SK-N-SH (cell line): ENCODE measurements at regions not wholly inside any gene's neighbourhood (a gene's known extent, or its start where the extent isn't known, plus 50 kb on each side); places are given as distances from the start of the nearest gene placed in this dataset.

Experiments used
- CTCF ChIA-PET: fragments of 300-600, 350-600 bp; formaldehyde crosslinking; extraction: SDS; loops from one replicate; lab custom pipeline; 2021; lab: Yijun Ruan, JAX
- POLR2A ChIA-PET: fragments of 350-600 bp; sonication (Branson Sonifier 250); formaldehyde crosslinking; extraction: SDS; loops from one replicate; lab custom pipeline; 2020; ENCODE audit warnings: antibody characterized with exemption, inconsistent platforms; lab: Yijun Ruan, JAX
- DNase-seq: peaks from one replicate; pipeline ENCODE4 v3.0.0; 2012
- H2AFZ ChIP-seq: fragments of 200-600 bp; sonication (generic); 2 replicates; pipeline ENCODE4 v1.8.1; 2016; ENCODE audit warnings: antibody characterized with exemption, mild to moderate bottlenecking, low read depth
- H3F3A ChIP-seq: fragments of 200-600 bp; sonication (generic); replicated peaks from 2 replicates; pipeline ENCODE3; 2016; ENCODE audit warnings: antibody characterized with exemption, mild to moderate bottlenecking; ENCODE audit not compliant: insufficient read depth
- H3K27ac ChIP-seq, 2 experiments: fragments of 200-500 bp in 1 of 2; fragments of 200-600 bp in 1 of 2; sonication (Bioruptor generic) in 1 of 2; sonication (generic), shearing (Covaris generic) in 1 of 2; 2 replicates each; pipeline versions ENCODE4 v1.5.1 to v1.6.1; 2014 to 2016; ENCODE audit warnings: low read depth in 2 of 2, inconsistent platforms in 1 of 2, low read length in 1 of 2, mild to moderate bottlenecking in 1 of 2, mixed read lengths in 1 of 2
- H3K27me3 ChIP-seq: fragments of 200-600 bp; sonication (generic), shearing (Covaris generic); 2 replicates; pipeline ENCODE4 v1.6.1; 2016; ENCODE audit warnings: mixed run types; ENCODE audit not compliant: insufficient read depth
- H3K36me3 ChIP-seq, 2 experiments: fragments of 200-500 bp in 1 of 2; fragments of 200-600 bp in 1 of 2; sonication (Bioruptor generic) in 1 of 2; sonication (generic) in 1 of 2; replicated peaks in 1 of 2; 2 replicates each; pipeline versions ENCODE3 to v1.5.1; 2014 to 2016; ENCODE audit warnings: low read length in 1 of 2, mild to moderate bottlenecking in 1 of 2; ENCODE audit not compliant: insufficient read depth in 2 of 2, control insufficient read depth in 1 of 2
- H3K4me1 ChIP-seq, 2 experiments: fragments of 200-500 bp in 1 of 2; fragments of 200-600 bp in 1 of 2; sonication (Bioruptor generic) in 1 of 2; sonication (generic), shearing (Covaris generic) in 1 of 2; 2 replicates each; pipeline versions ENCODE4 v1.5.1 to v1.6.1; 2014 to 2016; ENCODE audit warnings: low read depth in 1 of 2, low read length in 1 of 2, mixed run types in 1 of 2; ENCODE audit not compliant: insufficient read depth in 2 of 2, control insufficient read depth in 1 of 2
- H3K4me2 ChIP-seq: fragments of 200-600 bp; sonication (generic), shearing (Covaris generic); 2 replicates; pipeline ENCODE4 v1.6.1; 2017; ENCODE audit warnings: mixed run types
- H3K4me3 ChIP-seq, 2 experiments: fragments of 200-500 bp in 1 of 2; fragments of 200-600 bp in 1 of 2; sonication (Bioruptor generic) in 1 of 2; sonication (generic), shearing (Covaris generic) in 1 of 2; 2 replicates each; pipeline versions ENCODE4 v1.5.1 to v1.8.1; 2014 to 2016; ENCODE audit warnings: low read depth in 2 of 2, inconsistent platforms in 1 of 2, low read length in 1 of 2, mild to moderate bottlenecking in 1 of 2, mixed read lengths in 1 of 2, moderate library complexity in 1 of 2
- H3K79me2 ChIP-seq: fragments of 200-600 bp; sonication (generic); 2 replicates; pipeline ENCODE4 v1.8.1; 2017; ENCODE audit warnings: mild to moderate bottlenecking; ENCODE audit not compliant: insufficient read depth
- H3K9ac ChIP-seq: fragments of 200-600 bp; sonication (generic); 2 replicates; pipeline ENCODE4 v1.6.1; 2017; ENCODE audit warnings: mixed run types
- H3K9me2 ChIP-seq: fragments of 200-600 bp; sonication (generic); 2 replicates; pipeline ENCODE4 v1.6.1; 2017; ENCODE audit warnings: mixed run types
- H3K9me3 ChIP-seq: fragments of 200-600 bp; sonication (generic); 2 replicates; pipeline ENCODE4 v1.6.1; 2017; ENCODE audit warnings: mixed run types, mild to moderate bottlenecking, moderate library complexity
- H4K20me1 ChIP-seq: fragments of 200-600 bp; sonication (generic); 2 replicates; pipeline ENCODE4 v1.6.1; 2017; ENCODE audit warnings: mild to moderate bottlenecking, mixed run types; ENCODE audit not compliant: insufficient read depth
- FOSL2 ChIP-seq: IDR thresholded peaks from 2 replicates; pipeline ENCODE4 v1.4.0; 2012; ENCODE audit warnings: low read depth, mild to moderate bottlenecking, moderate library complexity, borderline replicate concordance
- FOXJ3 ChIP-seq: sonication (generic); formaldehyde crosslinking; IDR thresholded peaks from 2 replicates; pipeline ENCODE4 v1.5.1; 2020; ENCODE audit warnings: mild to moderate bottlenecking, missing genetic modification reagents
- GATA2 ChIP-seq: sonication (generic); formaldehyde crosslinking; IDR thresholded peaks from 2 replicates; pipeline ENCODE4 v1.5.0; 2020; ENCODE audit warnings: mild to moderate bottlenecking, missing genetic modification reagents
- IRF3 ChIP-seq: fragments of 150-350 bp; IDR thresholded peaks from 2 replicates; pipeline ENCODE4 v1.6.1; 2016; ENCODE audit warnings: mild to moderate bottlenecking, low read depth, low read length
- JUND ChIP-seq: IDR thresholded peaks from 2 replicates; pipeline ENCODE4 v1.4.0; 2012
- POLR2AphosphoS5 ChIP-seq: IDR thresholded peaks from 2 replicates; pipeline ENCODE4 v1.6.1; 2012; ENCODE audit warnings: low read depth, low read length
- RAD21 ChIP-seq: IDR thresholded peaks from 2 replicates; pipeline ENCODE4 v1.6.1; 2012; ENCODE audit warnings: mild to moderate bottlenecking, low read length
- RCOR1 ChIP-seq: fragments of 150-350 bp; IDR thresholded peaks from 2 replicates; pipeline ENCODE4 v1.6.1; 2017; ENCODE audit warnings: antibody characterized with exemption, low read length
- SIN3A ChIP-seq: IDR thresholded peaks from 2 replicates; pipeline ENCODE4 v1.6.1; 2012; ENCODE audit warnings: low read depth, mild to moderate bottlenecking, low read length, moderate library complexity, borderline replicate concordance
- SMC3 ChIP-seq: IDR thresholded peaks from 2 replicates; pipeline ENCODE4 v1.6.1; 2012; ENCODE audit warnings: low read depth, low read length, improper control_type of control experiment
- TAF1 ChIP-seq: IDR thresholded peaks from 2 replicates; pipeline ENCODE4 v1.6.1; 2012; ENCODE audit warnings: low read depth, mild to moderate bottlenecking, low read length, moderate library complexity, borderline replicate concordance
- TCF12 ChIP-seq: IDR thresholded peaks from 2 replicates; pipeline ENCODE4 v1.4.0; 2012
- TEAD4 ChIP-seq: IDR thresholded peaks from 2 replicates; pipeline ENCODE4 v1.4.0; 2012; ENCODE audit warnings: mild to moderate bottlenecking, borderline replicate concordance; ENCODE audit not compliant: insufficient read depth
- WGBS: methylation state at CpG from one replicate; pipeline ENCODE4 v1.1.6; 2017; ENCODE audit warnings: low lambda C conversion rate; 5-methylcytosine and 5-hydroxymethylcytosine counted together
- TF ChIP-seq, protein P1 (sequence below): IDR thresholded peaks from 2 replicates; pipeline ENCODE4 v1.6.1; 2012; ENCODE audit warnings: mild to moderate bottlenecking, low read depth, low read length, moderate library complexity
- TF ChIP-seq, protein P2 (sequence below): fragments of 150-350 bp; IDR thresholded peaks from 2 replicates; pipeline ENCODE4 v1.6.1; 2017; ENCODE audit warnings: antibody characterized with exemption, low read length, low read depth, borderline replicate concordance
- TF ChIP-seq, protein P3 (sequence below): fragments of 200-600 bp; sonication (generic); IDR thresholded peaks from 2 replicates; pipeline ENCODE4 v1.6.1; 2017; ENCODE audit warnings: antibody characterized with exemption, mild to moderate bottlenecking, moderate library complexity
- TF ChIP-seq, protein P4 (sequence below): IDR thresholded peaks from 2 replicates; pipeline ENCODE4 v1.4.0; 2012; ENCODE audit warnings: low read depth

DNA sequence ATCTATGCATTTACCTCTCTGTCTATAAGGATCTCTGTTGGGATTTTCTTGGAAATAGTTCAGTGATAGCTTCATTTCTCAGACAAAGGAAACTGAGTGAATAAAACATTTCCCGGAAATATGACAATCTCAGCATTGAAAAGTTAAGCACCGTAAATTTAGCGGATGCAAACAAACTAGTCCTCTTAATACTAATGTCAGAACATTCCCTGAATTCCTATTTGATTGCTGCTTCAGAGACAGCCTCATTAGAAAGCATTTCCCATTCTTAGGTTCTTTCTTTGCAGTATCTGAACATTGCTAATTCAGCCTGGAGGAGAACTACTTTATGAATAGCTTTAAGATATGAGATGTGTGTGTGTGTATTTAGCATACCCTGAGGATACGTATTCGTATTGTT is 101.3 kb downstream of the NR2F2 start:
- Histone ChIP-seq H3K4me1 (no peaks in the 10 kb centered on the region), H3K36me3 (no peaks in the 10 kb centered on the region)
- TF ChIP-seq, protein P1, sequence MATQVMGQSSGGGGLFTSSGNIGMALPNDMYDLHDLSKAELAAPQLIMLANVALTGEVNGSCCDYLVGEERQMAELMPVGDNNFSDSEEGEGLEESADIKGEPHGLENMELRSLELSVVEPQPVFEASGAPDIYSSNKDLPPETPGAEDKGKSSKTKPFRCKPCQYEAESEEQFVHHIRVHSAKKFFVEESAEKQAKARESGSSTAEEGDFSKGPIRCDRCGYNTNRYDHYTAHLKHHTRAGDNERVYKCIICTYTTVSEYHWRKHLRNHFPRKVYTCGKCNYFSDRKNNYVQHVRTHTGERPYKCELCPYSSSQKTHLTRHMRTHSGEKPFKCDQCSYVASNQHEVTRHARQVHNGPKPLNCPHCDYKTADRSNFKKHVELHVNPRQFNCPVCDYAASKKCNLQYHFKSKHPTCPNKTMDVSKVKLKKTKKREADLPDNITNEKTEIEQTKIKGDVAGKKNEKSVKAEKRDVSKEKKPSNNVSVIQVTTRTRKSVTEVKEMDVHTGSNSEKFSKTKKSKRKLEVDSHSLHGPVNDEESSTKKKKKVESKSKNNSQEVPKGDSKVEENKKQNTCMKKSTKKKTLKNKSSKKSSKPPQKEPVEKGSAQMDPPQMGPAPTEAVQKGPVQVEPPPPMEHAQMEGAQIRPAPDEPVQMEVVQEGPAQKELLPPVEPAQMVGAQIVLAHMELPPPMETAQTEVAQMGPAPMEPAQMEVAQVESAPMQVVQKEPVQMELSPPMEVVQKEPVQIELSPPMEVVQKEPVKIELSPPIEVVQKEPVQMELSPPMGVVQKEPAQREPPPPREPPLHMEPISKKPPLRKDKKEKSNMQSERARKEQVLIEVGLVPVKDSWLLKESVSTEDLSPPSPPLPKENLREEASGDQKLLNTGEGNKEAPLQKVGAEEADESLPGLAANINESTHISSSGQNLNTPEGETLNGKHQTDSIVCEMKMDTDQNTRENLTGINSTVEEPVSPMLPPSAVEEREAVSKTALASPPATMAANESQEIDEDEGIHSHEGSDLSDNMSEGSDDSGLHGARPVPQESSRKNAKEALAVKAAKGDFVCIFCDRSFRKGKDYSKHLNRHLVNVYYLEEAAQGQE = no peak
- TF ChIP-seq RAD21 (no peak), RCOR1 (no peak), TCF12 (no peak), GATA2 (CRISPR knock-in tag) (no peak), FOSL2 (no peak), SMC3 (no peak), POLR2AphosphoS5 (no peak), FOXJ3 (CRISPR knock-in tag) (no peak), TAF1 (no peak), TEAD4 (no peak), SIN3A (no peak), IRF3 (no peak), JUND (no peak)
- TF ChIP-seq, protein P2, sequence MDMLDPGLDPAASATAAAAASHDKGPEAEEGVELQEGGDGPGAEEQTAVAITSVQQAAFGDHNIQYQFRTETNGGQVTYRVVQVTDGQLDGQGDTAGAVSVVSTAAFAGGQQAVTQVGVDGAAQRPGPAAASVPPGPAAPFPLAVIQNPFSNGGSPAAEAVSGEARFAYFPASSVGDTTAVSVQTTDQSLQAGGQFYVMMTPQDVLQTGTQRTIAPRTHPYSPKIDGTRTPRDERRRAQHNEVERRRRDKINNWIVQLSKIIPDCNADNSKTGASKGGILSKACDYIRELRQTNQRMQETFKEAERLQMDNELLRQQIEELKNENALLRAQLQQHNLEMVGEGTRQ = no peak
- TF ChIP-seq, protein P3, sequence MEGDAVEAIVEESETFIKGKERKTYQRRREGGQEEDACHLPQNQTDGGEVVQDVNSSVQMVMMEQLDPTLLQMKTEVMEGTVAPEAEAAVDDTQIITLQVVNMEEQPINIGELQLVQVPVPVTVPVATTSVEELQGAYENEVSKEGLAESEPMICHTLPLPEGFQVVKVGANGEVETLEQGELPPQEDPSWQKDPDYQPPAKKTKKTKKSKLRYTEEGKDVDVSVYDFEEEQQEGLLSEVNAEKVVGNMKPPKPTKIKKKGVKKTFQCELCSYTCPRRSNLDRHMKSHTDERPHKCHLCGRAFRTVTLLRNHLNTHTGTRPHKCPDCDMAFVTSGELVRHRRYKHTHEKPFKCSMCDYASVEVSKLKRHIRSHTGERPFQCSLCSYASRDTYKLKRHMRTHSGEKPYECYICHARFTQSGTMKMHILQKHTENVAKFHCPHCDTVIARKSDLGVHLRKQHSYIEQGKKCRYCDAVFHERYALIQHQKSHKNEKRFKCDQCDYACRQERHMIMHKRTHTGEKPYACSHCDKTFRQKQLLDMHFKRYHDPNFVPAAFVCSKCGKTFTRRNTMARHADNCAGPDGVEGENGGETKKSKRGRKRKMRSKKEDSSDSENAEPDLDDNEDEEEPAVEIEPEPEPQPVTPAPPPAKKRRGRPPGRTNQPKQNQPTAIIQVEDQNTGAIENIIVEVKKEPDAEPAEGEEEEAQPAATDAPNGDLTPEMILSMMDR = no peak
- TF ChIP-seq, protein P4, sequence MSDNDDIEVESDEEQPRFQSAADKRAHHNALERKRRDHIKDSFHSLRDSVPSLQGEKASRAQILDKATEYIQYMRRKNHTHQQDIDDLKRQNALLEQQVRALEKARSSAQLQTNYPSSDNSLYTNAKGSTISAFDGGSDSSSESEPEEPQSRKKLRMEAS = no peak
- TF ChIP-seq, all 33 proteins: peak for 0
- ChIA-PET POLR2A (no interaction called here), CTCF (no interaction called here)
- H3K27ac ChIP-seq = no peak overlapping the region
- H3K4me3 ChIP-seq = no peak overlapping the region
- H4K20me1 ChIP-seq = no peaks in the 10 kb centered on the region
- no peak for DNase-seq
- WGBS = 14% methylated on average over 5 of the region's 5 CpGs
- no peaks in the 10 kb centered on the region for H3F3A ChIP-seq
- no peaks in the 10 kb centered on the region for H3K79me2 ChIP-seq
- no peak overlapping the region for H3K9ac ChIP-seq
- no peaks in the 10 kb centered on the region for H3K27me3 ChIP-seq
- no peaks in the 10 kb centered on the region for H3K9me2 ChIP-seq
- no peak overlapping the region for H2AFZ ChIP-seq
- H3K4me2 ChIP-seq = no peak overlapping the region
- H3K9me3 ChIP-seq = no peaks in the 10 kb centered on the region
